Esophagus muscularis mucosa (tissue), 4 donors: ENCODE measurements at regions not wholly inside any gene's neighbourhood (a gene's known extent, or its start where the extent isn't known, plus 50 kb on each side); places are given as distances from the start of the nearest gene placed in this dataset.

Source experiments
- EP300 ChIP-seq: sonication (generic); formaldehyde crosslinking; IDR thresholded peaks from one replicate; pipeline ENCODE4 v1.6.1; 2017; ENCODE audit warnings: antibody characterized with exemption
- POLR2A ChIP-seq: fragments of 450-650 bp; IDR thresholded peaks from one replicate; pipeline ENCODE4 v1.6.1; 2017; ENCODE audit warnings: antibody characterized with exemption, moderate library complexity, mild to moderate bottlenecking, low read depth
- TF ChIP-seq, protein P1 (sequence below), 3 experiments: fragments of 200-600 bp in 2 of 3; fragments of 450-650 bp in 1 of 3; sonication (generic) in 2 of 3; IDR thresholded peaks; one replicate each; pipeline ENCODE4 v1.5.1; 2017 to 2019; ENCODE audit warnings: antibody characterized with exemption in 3 of 3, mild to moderate bottlenecking in 2 of 3, moderate library complexity in 1 of 3

DNA sequence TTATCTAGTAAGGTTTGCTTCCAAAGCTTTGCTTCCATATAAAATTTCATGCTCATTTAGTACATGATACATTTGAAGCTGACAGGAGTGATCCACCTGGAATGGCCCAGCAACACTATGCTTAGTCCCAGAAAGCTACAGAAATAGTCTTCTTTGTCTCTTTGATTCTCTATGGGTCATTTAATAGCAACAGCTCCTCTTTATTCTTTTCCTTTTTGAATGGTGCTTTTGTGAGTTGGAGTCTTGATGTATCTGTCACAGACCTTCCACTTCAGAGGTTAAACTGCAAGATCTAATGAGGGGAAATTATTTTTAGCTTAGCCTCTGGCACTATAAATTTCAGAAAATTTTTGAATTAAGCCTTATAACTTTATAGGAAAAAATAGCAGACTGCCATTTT is 509.5 kb downstream of the KCNA4 start:
- TF ChIP-seq, protein P1, sequence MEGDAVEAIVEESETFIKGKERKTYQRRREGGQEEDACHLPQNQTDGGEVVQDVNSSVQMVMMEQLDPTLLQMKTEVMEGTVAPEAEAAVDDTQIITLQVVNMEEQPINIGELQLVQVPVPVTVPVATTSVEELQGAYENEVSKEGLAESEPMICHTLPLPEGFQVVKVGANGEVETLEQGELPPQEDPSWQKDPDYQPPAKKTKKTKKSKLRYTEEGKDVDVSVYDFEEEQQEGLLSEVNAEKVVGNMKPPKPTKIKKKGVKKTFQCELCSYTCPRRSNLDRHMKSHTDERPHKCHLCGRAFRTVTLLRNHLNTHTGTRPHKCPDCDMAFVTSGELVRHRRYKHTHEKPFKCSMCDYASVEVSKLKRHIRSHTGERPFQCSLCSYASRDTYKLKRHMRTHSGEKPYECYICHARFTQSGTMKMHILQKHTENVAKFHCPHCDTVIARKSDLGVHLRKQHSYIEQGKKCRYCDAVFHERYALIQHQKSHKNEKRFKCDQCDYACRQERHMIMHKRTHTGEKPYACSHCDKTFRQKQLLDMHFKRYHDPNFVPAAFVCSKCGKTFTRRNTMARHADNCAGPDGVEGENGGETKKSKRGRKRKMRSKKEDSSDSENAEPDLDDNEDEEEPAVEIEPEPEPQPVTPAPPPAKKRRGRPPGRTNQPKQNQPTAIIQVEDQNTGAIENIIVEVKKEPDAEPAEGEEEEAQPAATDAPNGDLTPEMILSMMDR (IDR thresholded peaks at IDR 0.05), result no peak
- TF ChIP-seq EP300, result no peak
- TF ChIP-seq POLR2A, result no peak
